Breast epithelium (tissue), 3 donors: ENCODE measurements at regions not wholly inside any gene's neighbourhood (a gene's known extent, or its start where the extent isn't known, plus 50 kb on each side); places are given as distances from the start of the nearest gene placed in this dataset.

ENCODE experiments used
- POLR2A ChIP-seq: fragments of 450-650 bp; IDR thresholded peaks from one replicate; pipeline ENCODE4 v1.6.1; 2016; ENCODE audit warnings: antibody characterized with exemption, mild to moderate bottlenecking, moderate library complexity
- TF ChIP-seq, protein P1 (sequence below), 3 donors: fragments of 450-650 bp; IDR thresholded peaks; one replicate each; pipeline ENCODE4 v1.5.1; 2016 to 2017; ENCODE audit warnings: antibody characterized with exemption in 3 of 3, mild to moderate bottlenecking in 3 of 3, moderate library complexity in 3 of 3

DNA sequence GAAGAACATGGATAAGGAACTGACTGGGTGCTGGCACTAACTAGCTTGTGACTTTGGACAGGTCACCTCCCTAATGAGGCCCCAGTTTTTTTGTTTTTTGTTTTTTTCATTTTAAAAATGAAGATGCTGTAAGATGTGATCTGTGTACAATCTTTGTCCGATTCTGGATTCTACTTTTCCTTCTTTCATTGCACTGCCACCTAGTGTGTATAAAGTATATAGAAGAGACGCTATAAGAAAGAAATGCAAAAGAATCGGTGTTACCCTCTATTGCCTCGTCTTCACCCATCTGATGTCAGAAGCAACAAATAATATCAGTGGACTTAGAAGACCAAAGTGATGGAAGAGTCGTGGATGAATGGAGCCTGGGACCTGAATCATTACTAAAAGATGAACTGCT, 58.6 kb upstream of the P2RY10 start:
- TF ChIP-seq, protein P1, sequence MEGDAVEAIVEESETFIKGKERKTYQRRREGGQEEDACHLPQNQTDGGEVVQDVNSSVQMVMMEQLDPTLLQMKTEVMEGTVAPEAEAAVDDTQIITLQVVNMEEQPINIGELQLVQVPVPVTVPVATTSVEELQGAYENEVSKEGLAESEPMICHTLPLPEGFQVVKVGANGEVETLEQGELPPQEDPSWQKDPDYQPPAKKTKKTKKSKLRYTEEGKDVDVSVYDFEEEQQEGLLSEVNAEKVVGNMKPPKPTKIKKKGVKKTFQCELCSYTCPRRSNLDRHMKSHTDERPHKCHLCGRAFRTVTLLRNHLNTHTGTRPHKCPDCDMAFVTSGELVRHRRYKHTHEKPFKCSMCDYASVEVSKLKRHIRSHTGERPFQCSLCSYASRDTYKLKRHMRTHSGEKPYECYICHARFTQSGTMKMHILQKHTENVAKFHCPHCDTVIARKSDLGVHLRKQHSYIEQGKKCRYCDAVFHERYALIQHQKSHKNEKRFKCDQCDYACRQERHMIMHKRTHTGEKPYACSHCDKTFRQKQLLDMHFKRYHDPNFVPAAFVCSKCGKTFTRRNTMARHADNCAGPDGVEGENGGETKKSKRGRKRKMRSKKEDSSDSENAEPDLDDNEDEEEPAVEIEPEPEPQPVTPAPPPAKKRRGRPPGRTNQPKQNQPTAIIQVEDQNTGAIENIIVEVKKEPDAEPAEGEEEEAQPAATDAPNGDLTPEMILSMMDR (IDR thresholded peaks at IDR 0.05): no peak
- no peak for TF ChIP-seq POLR2A
